ENCODE measurements at regions not wholly inside any gene's neighbourhood (a gene's known extent, or its start where the extent isn't known, plus 50 kb on each side); places are given as distances from the start of the nearest gene placed in this dataset.

- H3K4me3 ChIP-seq (ENCODE audit: low read depth, low read length), result no peak overlapping the region
- TF ChIP-seq MYC (IDR thresholded peaks at IDR 0.05; ENCODE audit: low read depth, low read length) (no peak), CTCF (IDR thresholded peaks at IDR 0.05; ENCODE audit: low read depth, low read length) (no peak), MAX (IDR thresholded peaks at IDR 0.05; ENCODE audit: low read depth, low read length) (no peak), POLR2A (IDR thresholded peaks at IDR 0.05; ENCODE audit: extremely low read depth, insufficient read length) (no peak)
- no peak for DNase-seq (ENCODE audit: low read depth)
Observed at GRCh38 chr7:152492952-152493351, 57.1 kb upstream of the KMT2C start.

- TF ChIP-seq MYC (IDR thresholded peaks at IDR 0.05; ENCODE audit: low read depth, low read length), result no peak
- no peak for DNase-seq (ENCODE audit: low read depth)
Observed at GRCh38 chr7:152489044-152489443, 53.2 kb upstream of the KMT2C start.

GRCh38 chr7:152486968-152487367, 51.2 kb upstream of the KMT2C start:
- no peak for DNase-seq (ENCODE audit: low read depth)
- no peak for TF ChIP-seq CTCF (IDR thresholded peaks at IDR 0.05; ENCODE audit: low read depth, low read length)
- TF ChIP-seq MYC (IDR thresholded peaks at IDR 0.05; ENCODE audit: low read depth, low read length), result no peak
- no peak for TF ChIP-seq MAX (IDR thresholded peaks at IDR 0.05; ENCODE audit: low read depth, low read length)
- no peak for TF ChIP-seq POLR2A (IDR thresholded peaks at IDR 0.05; ENCODE audit: extremely low read depth, insufficient read length)
- no peak overlapping the region for H3K4me3 ChIP-seq (ENCODE audit: low read depth, low read length)

More at GRCh38 chr7:152489044-152489443, 53.2 kb upstream of the KMT2C start:
- H3K4me3 ChIP-seq (ENCODE audit: low read depth, low read length), result no peak overlapping the region

- DNase-seq (ENCODE audit: low read depth), result no peak
- no peak overlapping the region for H3K4me3 ChIP-seq (ENCODE audit: low read depth, low read length)
- no peak for TF ChIP-seq MAX (IDR thresholded peaks at IDR 0.05; ENCODE audit: low read depth, low read length)
- TF ChIP-seq CTCF (IDR thresholded peaks at IDR 0.05; ENCODE audit: low read depth, low read length), result no peak
- no peak for TF ChIP-seq POLR2A (IDR thresholded peaks at IDR 0.05; ENCODE audit: extremely low read depth, insufficient read length)
- no peak for TF ChIP-seq MYC (IDR thresholded peaks at IDR 0.05; ENCODE audit: low read depth, low read length)
Observed at GRCh38 chr7:152485826-152486225, 50.0 kb upstream of the KMT2C start.
